HCT116 (cell line): ENCODE measurements at regions not wholly inside any gene's neighbourhood (a gene's known extent, or its start where the extent isn't known, plus 50 kb on each side); places are given as distances from the start of the nearest gene placed in this dataset.

ENCODE experiments used
- ATAC-seq: fragments of 200-7000 bp; cut with Tn5 transposase; 2 replicates; pipeline ENCODE4 v1.9.1; 2020; ENCODE audit warnings: mild to moderate bottlenecking, moderate library complexity
- BruUV-seq: library from RNA; stranded (reverse); fragments of 400-500 nt; replicated peaks from 2 replicates; lab custom pipeline; 2021; lab: Mats Ljungman, UMichigan
- CTCF ChIA-PET: fragments of 300-600 bp; sonication (Branson Sonifier 250); formaldehyde crosslinking; loops from one replicate; lab custom pipeline; 2021; ENCODE audit warnings: antibody characterized with exemption; lab: Charles Lee
- POLR2A ChIA-PET: fragments of 300-600, 350-600 bp; sonication (Branson Sonifier 250); formaldehyde crosslinking; loops from one replicate; lab custom pipeline; 2021; ENCODE audit warnings: antibody characterized with exemption; lab: Charles Lee
- RAD21 ChIA-PET, 2 experiments: fragments of 300-600 bp; sonication (Branson Sonifier 250); formaldehyde crosslinking; loops; one replicate each; lab custom pipeline; 2023; ENCODE audit warnings: low total read pairs in 2 of 2; ENCODE audit not compliant: uncharacterized antibody in 2 of 2, unreplicated experiment in 2 of 2, low non-redundant PET in 1 of 2; lab: Charles Lee
- DNase-seq: peaks from one replicate; pipeline ENCODE4 v3.0.0-alpha.2; 2010; ENCODE audit warnings: low read depth, low spot score
- H2AFZ ChIP-seq: fragments of 200-600 bp; shearing (Covaris generic), sonication (generic); 2 replicates; pipeline ENCODE4 v1.6.1; 2017; ENCODE audit warnings: low read depth, mixed run types, mixed read lengths, antibody characterized with exemption, low read length; ENCODE audit not compliant: poor library complexity, severe bottlenecking
- H3K27ac ChIP-seq: 2 replicates; pipeline ENCODE4 v1.5.1; 2012; ENCODE audit warnings: low read depth, low read length
- H3K27me3 ChIP-seq: fragments of 200-600 bp; sonication (generic); 2 replicates; pipeline ENCODE4 v1.6.1; 2016; ENCODE audit warnings: mixed run types, low read length, mixed read lengths; ENCODE audit not compliant: insufficient read depth
- H3K36me3 ChIP-seq, 2 experiments: fragments of 200-500 bp in 1 of 2; fragments of 200-600 bp in 1 of 2; sonication (Bioruptor generic) in 1 of 2; sonication (generic) in 1 of 2; 2 replicates each; pipeline versions ENCODE4 v1.5.1 to v1.6.1; 2014 to 2016; ENCODE audit warnings: low read length in 2 of 2, inconsistent platforms in 1 of 2, mixed read lengths in 1 of 2, mixed run types in 1 of 2; ENCODE audit not compliant: insufficient read depth in 2 of 2, control insufficient read depth in 1 of 2
- H3K4me1 ChIP-seq, 2 experiments: fragments of 200-600 bp in 1 of 2; sonication (generic) in 1 of 2; 2 replicates each; pipeline versions ENCODE4 v1.5.1 to v1.6.1; 2012 to 2017; ENCODE audit warnings: low read length in 2 of 2, inconsistent platforms in 1 of 2, mild to moderate bottlenecking in 1 of 2, mixed read lengths in 1 of 2, mixed run types in 1 of 2, moderate library complexity in 1 of 2; ENCODE audit not compliant: insufficient read depth in 2 of 2, control insufficient read depth in 1 of 2
- H3K4me2 ChIP-seq: fragments of 200-600 bp; sonication (generic); 2 replicates; pipeline ENCODE4 v1.6.1; 2017; ENCODE audit warnings: mixed run types, low read length, mixed read lengths
- H3K4me3 ChIP-seq, 2 experiments: fragments of 200-600 bp in 1 of 2; sonication (generic) in 1 of 2; replicated peaks in 1 of 2; 2 replicates each; pipeline ENCODE4 v1.5.1; 2011 to 2016; ENCODE audit warnings: low read length in 2 of 2, control low read depth in 1 of 2, low read depth in 1 of 2, mild to moderate bottlenecking in 1 of 2, mixed read lengths in 1 of 2, mixed run types in 1 of 2
- H3K79me2 ChIP-seq: fragments of 200-600 bp; sonication (generic); 2 replicates; pipeline ENCODE4 v1.6.1; 2017; ENCODE audit warnings: mild to moderate bottlenecking, mixed run types, low read length, moderate library complexity, mixed read lengths; ENCODE audit not compliant: insufficient read depth
- H3K9ac ChIP-seq: fragments of 200-600 bp; sonication (generic); 2 replicates; pipeline ENCODE4 v1.6.1; 2016; ENCODE audit warnings: low read length, mixed read lengths
- H3K9me2 ChIP-seq: fragments of 200-600 bp; sonication (generic), shearing (Covaris generic); 2 replicates; pipeline ENCODE4 v1.6.1; 2017; ENCODE audit warnings: mixed run types, mild to moderate bottlenecking, moderate library complexity; ENCODE audit not compliant: insufficient read depth
- H3K9me3 ChIP-seq, 2 experiments: fragments of 200-500 bp in 1 of 2; fragments of 200-600 bp in 1 of 2; sonication (Bioruptor generic) in 1 of 2; sonication (generic) in 1 of 2; 2 replicates each; pipeline ENCODE4 v1.6.1; 2014 to 2017; ENCODE audit warnings: low read length in 2 of 2, mixed read lengths in 2 of 2, inconsistent platforms in 1 of 2, low read depth in 1 of 2, mild to moderate bottlenecking in 1 of 2, mixed run types in 1 of 2, moderate library complexity in 1 of 2; ENCODE audit not compliant: control insufficient read depth in 1 of 2, insufficient read depth in 1 of 2
- H4K20me1 ChIP-seq: fragments of 200-600 bp; sonication (generic), shearing (Covaris generic); 2 replicates; pipeline ENCODE4 v1.6.1; 2017; ENCODE audit warnings: mixed run types, mild to moderate bottlenecking, moderate library complexity; ENCODE audit not compliant: insufficient read depth
- JUND ChIP-seq: IDR thresholded peaks from 2 replicates; pipeline ENCODE4 v1.6.1; 2012
- SRF ChIP-seq: IDR thresholded peaks from 2 replicates; pipeline ENCODE4 v1.6.1; 2012; ENCODE audit warnings: low read depth
- TCF7L2 ChIP-seq: IDR thresholded peaks from 2 replicates; pipeline ENCODE4 v1.7.0; 2011; ENCODE audit warnings: borderline replicate concordance, inconsistent platforms; ENCODE audit not compliant: insufficient read depth, insufficient read length; ENCODE audit errors: extremely low read depth
- ZFX ChIP-seq: fragments of 450-650 bp; IDR thresholded peaks from 2 replicates; pipeline ENCODE4 v1.6.1; 2017
- intact Hi-C: fragments of 100-400 bp; cut with micrococcal nuclease; formaldehyde crosslinking; loops from 2 replicates; pipeline ENCODE4 v1.10.0; 2022
- TF ChIP-seq, protein P1 (sequence below), 3 experiments: fragments of 200-600 bp in 1 of 3; sonication (generic) in 1 of 3; IDR thresholded peaks in 2 of 3; conservative IDR thresholded peaks in 1 of 3; 2 replicates each; pipeline ENCODE4 v1.5.1; 2012 to 2017; ENCODE audit warnings: low read depth in 2 of 3, low read length in 2 of 3, antibody characterized with exemption in 1 of 3, borderline replicate concordance in 1 of 3, control low read depth in 1 of 3, mild to moderate bottlenecking in 1 of 3, mixed read lengths in 1 of 3, mixed run types in 1 of 3, moderate library complexity in 1 of 3; ENCODE audit not compliant: insufficient read depth in 1 of 3
- TF ChIP-seq, protein P2 (sequence below): IDR thresholded peaks from 2 replicates; pipeline ENCODE4 v1.6.1; 2012

DNA sequence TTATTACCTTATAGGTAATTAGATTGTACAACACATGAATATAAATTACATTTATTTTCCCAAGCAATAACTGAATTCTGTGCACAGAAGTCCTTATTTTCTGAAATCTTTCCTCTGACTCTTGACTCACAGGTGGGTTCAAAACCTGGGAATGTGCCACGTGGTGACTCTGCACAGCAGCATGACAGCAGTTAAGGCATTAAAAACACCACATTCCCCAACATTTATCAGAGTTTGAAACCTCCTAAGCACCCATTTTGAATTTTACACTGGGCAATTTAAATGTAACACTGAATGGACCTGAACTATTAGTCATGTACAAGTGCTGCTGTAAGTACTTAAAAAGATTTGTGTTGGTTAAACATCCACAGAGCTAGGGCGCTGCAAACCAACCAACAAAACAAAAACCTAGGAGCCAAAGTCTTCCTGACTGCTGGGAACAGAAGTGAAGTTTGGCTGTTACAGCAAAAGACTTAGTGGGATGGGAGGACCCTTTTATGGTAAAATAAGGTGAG is 480.6 kb upstream of the CXADR start:
- intact Hi-C loops = no loop called here
- H2AFZ ChIP-seq = no peak overlapping the region
- RAD21 ChIA-PET = no interaction called here
- no peak for DNase-seq
- H3K9me2 ChIP-seq = no peaks in the 10 kb centered on the region
- no peaks in the 10 kb centered on the region for H3K36me3 ChIP-seq
- no TSS peak for BruUV-seq
- H3K4me2 ChIP-seq = no peak overlapping the region
- H3K9me3 ChIP-seq = peaks cover 0 to 6% of the 10 kb centered on the region in 2 experiments; a peak in 1 of 4 replicates
- TF ChIP-seq TCF7L2 = no peak
- TF ChIP-seq, protein P1, sequence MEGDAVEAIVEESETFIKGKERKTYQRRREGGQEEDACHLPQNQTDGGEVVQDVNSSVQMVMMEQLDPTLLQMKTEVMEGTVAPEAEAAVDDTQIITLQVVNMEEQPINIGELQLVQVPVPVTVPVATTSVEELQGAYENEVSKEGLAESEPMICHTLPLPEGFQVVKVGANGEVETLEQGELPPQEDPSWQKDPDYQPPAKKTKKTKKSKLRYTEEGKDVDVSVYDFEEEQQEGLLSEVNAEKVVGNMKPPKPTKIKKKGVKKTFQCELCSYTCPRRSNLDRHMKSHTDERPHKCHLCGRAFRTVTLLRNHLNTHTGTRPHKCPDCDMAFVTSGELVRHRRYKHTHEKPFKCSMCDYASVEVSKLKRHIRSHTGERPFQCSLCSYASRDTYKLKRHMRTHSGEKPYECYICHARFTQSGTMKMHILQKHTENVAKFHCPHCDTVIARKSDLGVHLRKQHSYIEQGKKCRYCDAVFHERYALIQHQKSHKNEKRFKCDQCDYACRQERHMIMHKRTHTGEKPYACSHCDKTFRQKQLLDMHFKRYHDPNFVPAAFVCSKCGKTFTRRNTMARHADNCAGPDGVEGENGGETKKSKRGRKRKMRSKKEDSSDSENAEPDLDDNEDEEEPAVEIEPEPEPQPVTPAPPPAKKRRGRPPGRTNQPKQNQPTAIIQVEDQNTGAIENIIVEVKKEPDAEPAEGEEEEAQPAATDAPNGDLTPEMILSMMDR (IDR thresholded peaks at IDR 0.05 in 2 of 3, conservative IDR thresholded peaks at IDR 0.05 in 1 of 3; ENCODE audit: borderline replicate concordance in 1 of 3, insufficient read depth in 1 of 3, low read depth in 2 of 3, low read length in 2 of 3) = no peak
- TF ChIP-seq, all 23 proteins: peak for 0
- Histone ChIP-seq H3K4me3 (no peak overlapping the region), H3K79me2 (no peaks in the 10 kb centered on the region), H3K27me3 (no peaks in the 10 kb centered on the region), H3K4me1 (no peaks in the 10 kb centered on the region), H3K9ac (no peak overlapping the region), H3K27ac (no peak overlapping the region), H4K20me1 (no peaks in the 10 kb centered on the region)
- no peak for ATAC-seq
- ChIA-PET CTCF (no interaction called here), POLR2A (no interaction called here)

DNA sequence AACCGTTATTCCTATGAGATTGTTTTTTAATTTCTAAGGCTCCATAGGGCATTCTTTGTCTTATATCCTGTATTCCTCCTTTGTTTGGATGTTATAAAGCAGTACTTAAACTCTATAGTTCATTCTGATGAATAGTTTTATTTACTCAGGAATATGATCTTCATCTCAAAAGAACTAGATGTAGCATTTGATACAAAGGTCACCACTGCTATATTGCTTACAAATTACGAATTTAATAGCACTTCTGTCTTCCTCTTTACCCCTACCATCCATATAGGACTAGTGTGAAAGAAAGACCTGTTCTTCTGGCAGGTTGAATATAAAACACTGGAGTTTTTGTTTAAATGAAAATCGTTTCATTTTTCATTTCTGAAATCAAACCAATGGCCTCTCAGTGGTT is 468.1 kb upstream of the CXADR start:
- peaks cover 4 to 28% of the 10 kb centered on the region in 2 experiments; a peak in 3 of 4 replicates for H3K9me3 ChIP-seq
- no peaks in the 10 kb centered on the region for H3K79me2 ChIP-seq
- no peaks in the 10 kb centered on the region for H3K27me3 ChIP-seq
- ChIA-PET RAD21 (no interaction called here), CTCF (no interaction called here), POLR2A (no interaction called here)
- no peak overlapping the region for H3K4me2 ChIP-seq
- no peak overlapping the region for H3K27ac ChIP-seq
- ATAC-seq = no peak
- H3K9ac ChIP-seq = no peak overlapping the region
- no peaks in the 10 kb centered on the region for H4K20me1 ChIP-seq
- BruUV-seq = no TSS peak
- H2AFZ ChIP-seq = no peak overlapping the region
- DNase-seq = no peak
- intact Hi-C loops = no loop called here
- no peaks in the 10 kb centered on the region for H3K9me2 ChIP-seq
- H3K4me3 ChIP-seq = no peak overlapping the region
- H3K4me1 ChIP-seq = no peaks in the 10 kb centered on the region
- TF ChIP-seq ZFX = no peak
- no peak for TF ChIP-seq SRF
- TF ChIP-seq, protein P2, sequence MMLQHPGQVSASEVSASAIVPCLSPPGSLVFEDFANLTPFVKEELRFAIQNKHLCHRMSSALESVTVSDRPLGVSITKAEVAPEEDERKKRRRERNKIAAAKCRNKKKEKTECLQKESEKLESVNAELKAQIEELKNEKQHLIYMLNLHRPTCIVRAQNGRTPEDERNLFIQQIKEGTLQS = no peak
- TF ChIP-seq JUND = no peak
- no peaks in the 10 kb centered on the region for H3K36me3 ChIP-seq
